ENCODE measurements at regions not wholly inside any gene's neighbourhood (a gene's known extent, or its start where the extent isn't known, plus 50 kb on each side); places are given as distances from the start of the nearest gene placed in this dataset.
A peak's percentile ranks its signal among the peaks of the same experiment; 100 is the strongest.

DNA sequence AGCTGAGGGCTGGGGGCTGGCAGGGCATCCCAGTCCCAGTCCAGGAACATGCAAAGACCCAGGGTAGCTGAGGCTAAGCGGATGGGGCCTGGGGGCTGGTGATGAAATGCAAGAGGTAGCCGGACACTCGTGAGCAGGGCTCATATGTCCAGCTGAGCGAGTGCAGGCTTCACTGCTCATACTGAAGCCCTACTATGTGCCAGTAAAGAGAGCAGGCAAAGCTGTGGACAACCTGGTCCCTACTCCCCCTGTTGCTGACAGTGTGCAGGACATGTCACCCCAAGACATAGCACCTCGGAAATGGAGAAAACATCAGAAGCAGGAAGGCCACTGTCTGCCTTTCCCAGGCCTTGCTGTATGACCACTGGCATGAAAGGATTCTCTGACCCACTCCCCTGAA, 122.4 kb upstream of the STX18 start:
- DNase-seq (ENCODE audit: low read depth) = no peak
- no peak overlapping the region for H3K4me3 ChIP-seq (ENCODE audit: control insufficient read depth, low read depth, low read length)

DNA sequence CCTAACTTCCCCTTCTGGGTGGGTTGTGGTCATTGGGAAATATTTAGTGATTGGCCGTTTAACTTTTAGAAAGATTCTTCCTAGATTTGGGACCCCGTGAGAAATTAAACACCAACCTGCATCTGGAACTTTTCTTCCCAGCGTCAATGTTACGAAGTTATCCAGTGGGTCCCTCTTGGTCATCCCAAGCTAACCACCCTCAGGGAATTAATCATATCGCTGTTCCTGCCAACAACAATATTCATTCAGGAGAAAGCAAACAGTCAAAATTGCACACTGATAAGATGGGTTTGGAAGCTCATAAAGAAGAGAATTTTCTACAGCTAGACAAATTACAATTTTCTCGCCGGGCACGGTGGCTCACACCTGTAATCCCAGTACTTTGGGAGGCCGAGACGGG, 121.2 kb upstream of the STX18 start:
- H3K4me3 ChIP-seq (ENCODE audit: control insufficient read depth, low read depth, low read length) = no peak overlapping the region
- TF ChIP-seq, protein P1, sequence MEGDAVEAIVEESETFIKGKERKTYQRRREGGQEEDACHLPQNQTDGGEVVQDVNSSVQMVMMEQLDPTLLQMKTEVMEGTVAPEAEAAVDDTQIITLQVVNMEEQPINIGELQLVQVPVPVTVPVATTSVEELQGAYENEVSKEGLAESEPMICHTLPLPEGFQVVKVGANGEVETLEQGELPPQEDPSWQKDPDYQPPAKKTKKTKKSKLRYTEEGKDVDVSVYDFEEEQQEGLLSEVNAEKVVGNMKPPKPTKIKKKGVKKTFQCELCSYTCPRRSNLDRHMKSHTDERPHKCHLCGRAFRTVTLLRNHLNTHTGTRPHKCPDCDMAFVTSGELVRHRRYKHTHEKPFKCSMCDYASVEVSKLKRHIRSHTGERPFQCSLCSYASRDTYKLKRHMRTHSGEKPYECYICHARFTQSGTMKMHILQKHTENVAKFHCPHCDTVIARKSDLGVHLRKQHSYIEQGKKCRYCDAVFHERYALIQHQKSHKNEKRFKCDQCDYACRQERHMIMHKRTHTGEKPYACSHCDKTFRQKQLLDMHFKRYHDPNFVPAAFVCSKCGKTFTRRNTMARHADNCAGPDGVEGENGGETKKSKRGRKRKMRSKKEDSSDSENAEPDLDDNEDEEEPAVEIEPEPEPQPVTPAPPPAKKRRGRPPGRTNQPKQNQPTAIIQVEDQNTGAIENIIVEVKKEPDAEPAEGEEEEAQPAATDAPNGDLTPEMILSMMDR (conservative IDR thresholded peaks at IDR 0.05; ENCODE audit: control insufficient read depth, insufficient read depth, low read depth, low read length) = no peak
- DNase-seq (ENCODE audit: low read depth) = peak; percentile 75

More for the DNA sequence above, 122.4 kb upstream of the STX18 start:
- TF ChIP-seq, protein P1 (conservative IDR thresholded peaks at IDR 0.05; ENCODE audit: control insufficient read depth, insufficient read depth, low read depth, low read length) = no peak

DNA sequence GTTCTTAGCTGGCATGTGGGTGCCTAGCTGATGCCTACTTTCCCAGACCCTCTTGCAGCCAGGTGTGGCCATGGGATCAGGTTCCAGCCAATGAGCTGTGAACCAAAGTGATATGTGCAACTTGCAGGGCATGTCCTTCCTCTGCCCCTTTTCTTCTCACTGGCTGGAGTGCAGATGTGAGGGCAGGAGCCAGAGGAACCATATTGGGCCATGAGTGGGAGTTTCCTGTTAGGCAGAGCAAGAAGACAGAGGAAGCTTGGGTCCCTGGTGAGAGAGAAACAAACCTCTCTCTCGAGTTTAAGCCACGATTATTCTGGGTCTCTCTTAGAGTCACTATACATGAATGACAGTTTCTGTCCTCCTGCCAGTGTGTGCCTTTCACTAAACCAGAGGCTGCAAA, 120.4 kb upstream of the STX18 start:
- DNase-seq (ENCODE audit: low read depth) = no peak
- H3K4me3 ChIP-seq (ENCODE audit: control insufficient read depth, low read depth, low read length) = no peak overlapping the region
- TF ChIP-seq, protein P1 (conservative IDR thresholded peaks at IDR 0.05; ENCODE audit: control insufficient read depth, insufficient read depth, low read depth, low read length) = no peak

DNA sequence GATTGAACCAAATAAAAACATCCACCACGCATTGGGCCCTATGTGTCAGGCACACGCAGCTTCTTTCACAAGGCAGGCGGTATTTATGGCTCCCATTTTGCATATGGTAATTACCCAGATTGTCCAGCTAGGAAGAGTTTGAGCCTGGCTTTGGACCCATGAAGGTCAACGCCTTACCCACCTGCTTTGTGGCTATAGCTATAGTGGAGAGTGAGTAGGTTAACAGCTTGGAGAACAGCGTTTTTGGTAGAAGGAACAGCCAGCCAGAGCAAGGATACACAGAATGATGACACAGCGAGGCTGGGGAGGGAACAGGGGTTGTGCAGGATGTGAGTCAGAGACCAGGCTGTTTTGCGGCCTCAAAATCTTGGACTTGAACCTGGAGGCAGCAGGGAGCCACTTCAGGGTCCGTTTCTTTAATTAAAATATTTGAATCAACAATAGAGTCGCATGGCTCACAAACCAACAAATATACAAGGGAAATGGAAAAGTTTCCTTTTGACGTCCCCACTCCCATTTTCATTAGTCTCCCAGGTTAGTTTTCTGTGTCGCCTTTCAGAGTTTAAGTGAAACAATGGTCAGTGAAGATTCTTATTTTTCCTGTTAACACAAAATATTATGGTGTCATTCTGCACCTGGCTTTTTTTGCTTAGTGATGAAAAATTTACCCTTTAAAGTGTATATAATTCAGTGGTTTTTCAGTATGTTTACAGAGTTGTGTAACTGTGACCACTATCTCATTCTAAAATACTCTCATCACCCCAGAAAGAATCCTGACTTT, 118.2 kb upstream of the STX18 start:
- no peak overlapping the region for H3K4me3 ChIP-seq (ENCODE audit: control insufficient read depth, low read depth, low read length)
- TF ChIP-seq, protein P1 (conservative IDR thresholded peaks at IDR 0.05; ENCODE audit: control insufficient read depth, insufficient read depth, low read depth, low read length) = no peak
- peak; percentile 94 for DNase-seq (ENCODE audit: low read depth)

DNA sequence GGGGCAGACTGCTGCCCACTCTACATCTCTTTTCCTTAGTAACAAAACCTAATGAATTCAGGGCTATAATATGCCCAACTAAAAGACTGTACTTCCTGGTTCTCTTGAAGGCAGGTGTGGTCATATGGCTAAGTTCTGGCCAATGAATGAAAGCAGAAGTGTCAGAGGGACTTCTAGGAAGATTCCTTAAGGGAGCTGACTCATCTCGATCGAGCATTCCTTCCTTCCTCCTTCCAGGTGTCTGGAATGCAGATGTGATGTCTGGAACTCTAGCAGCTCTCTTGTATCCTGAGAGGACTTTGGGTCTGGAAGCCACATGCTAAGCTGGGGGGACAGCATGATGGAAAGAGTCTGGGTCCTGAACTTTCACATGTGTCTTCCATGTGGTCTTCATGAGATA, 116.2 kb upstream of the STX18 start:
- DNase-seq (ENCODE audit: low read depth) = peak; percentile 28
- no peak overlapping the region for H3K4me3 ChIP-seq (ENCODE audit: control insufficient read depth, low read depth, low read length)
- TF ChIP-seq, protein P1 (conservative IDR thresholded peaks at IDR 0.05; ENCODE audit: control insufficient read depth, insufficient read depth, low read depth, low read length) = no peak

DNA sequence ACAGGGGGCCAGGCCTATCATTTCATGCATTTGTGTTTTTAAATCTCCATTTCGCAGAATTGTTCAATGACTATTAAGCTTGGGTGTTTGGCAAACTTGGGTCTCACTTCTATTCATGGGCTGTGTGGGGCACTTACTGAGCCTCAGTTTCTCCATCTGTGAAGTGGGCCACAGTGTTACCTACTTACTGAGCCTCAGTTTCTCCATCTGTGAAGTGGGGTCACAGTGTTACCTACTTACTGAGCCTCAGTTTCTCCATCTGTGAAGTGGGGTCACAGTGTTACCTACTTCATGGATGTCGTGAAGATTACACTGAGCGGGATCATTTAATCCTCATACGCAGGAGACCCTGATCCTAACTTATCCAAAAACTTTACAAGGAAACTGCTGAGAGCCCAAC, 115.1 kb upstream of the STX18 start:
- no peak overlapping the region for H3K4me3 ChIP-seq (ENCODE audit: control insufficient read depth, low read depth, low read length)
- TF ChIP-seq, protein P1 (conservative IDR thresholded peaks at IDR 0.05; ENCODE audit: control insufficient read depth, insufficient read depth, low read depth, low read length) = no peak
- no peak for DNase-seq (ENCODE audit: low read depth)

Data from fibroblast of mammary gland (primary cell).